K562 (cell line): ENCODE measurements at regions not wholly inside any gene's neighbourhood (a gene's known extent, or its start where the extent isn't known, plus 50 kb on each side); places are given as distances from the start of the nearest gene placed in this dataset.

Source experiments
- ATAC-seq: fragments of 200-7000 bp; cut with Tn5 transposase; 3 replicates; pipeline ENCODE4 v1.9.1; 2020; ENCODE audit warnings: moderate library complexity
- BruUV-seq: library from RNA; stranded (reverse); fragments of 400-500 nt; replicated peaks from 2 replicates; lab custom pipeline; 2021; lab: Mats Ljungman, UMichigan
- CTCF ChIA-PET: fragments of 300-600 bp; formaldehyde crosslinking; extraction: SDS; loops from one replicate; lab custom pipeline; 2021; ENCODE audit warnings: low intra/inter-chr PET ratio; lab: Yijun Ruan, JAX
- POLR2A ChIA-PET: fragments of 300-600, 350-650 bp; sonication (Branson Sonifier 250); formaldehyde crosslinking; extraction: SDS; loops from one replicate; lab custom pipeline; 2021; ENCODE audit warnings: antibody characterized with exemption, inconsistent platforms; lab: Yijun Ruan, JAX
- DNase-seq, 4 experiments: peaks; one replicate each; pipeline versions ENCODE4 v3.0.0 to v3.0.0-alpha.2; 2011 to 2018; ENCODE audit warnings: low spot score in 3 of 4, mixed read lengths in 3 of 4; ENCODE audit errors: extremely low read depth in 1 of 4
- FAIRE-seq: peaks from 2 replicates; lab custom pipeline; 2011; peaks lifted over from hg19 to GRCh38; lab: Jason Lieb, UNC
- H2AFZ ChIP-seq: 2 replicates; pipeline ENCODE4 v1.6.0; 2011; ENCODE audit warnings: low read depth, low read length, control low read depth, inconsistent platforms
- H3K27ac ChIP-seq: fragments of 200-600 bp; 3 replicates; pipeline ENCODE4 v1.8.0; 2011; ENCODE audit warnings: low read depth, mild to moderate bottlenecking, control low read depth, inconsistent platforms, low read length, moderate library complexity, mixed read lengths; ENCODE audit errors: extremely low read depth
- H3K27me3 ChIP-seq, 2 experiments: fragments of 300-600 bp in 1 of 2; 2 replicates in 1 of 2; 3 replicates in 1 of 2; pipeline versions ENCODE4 v1.6.0 to v1.8.0; 2011; ENCODE audit warnings: inconsistent platforms in 2 of 2, low read length in 2 of 2, mild to moderate bottlenecking in 1 of 2, mixed read lengths in 1 of 2, moderate library complexity in 1 of 2; ENCODE audit not compliant: control insufficient read depth in 2 of 2, insufficient read depth in 2 of 2
- H3K36me3 ChIP-seq: fragments of 300-600 bp; 3 replicates; pipeline ENCODE4 v1.8.0; 2011; ENCODE audit warnings: mild to moderate bottlenecking, low read length, inconsistent platforms; ENCODE audit not compliant: control insufficient read depth, insufficient read depth
- H3K4me1 ChIP-seq, 2 experiments: fragments of 200-600 bp in 1 of 2; replicated peaks in 1 of 2; 2 replicates in 1 of 2; 3 replicates in 1 of 2; pipeline versions ENCODE4 v1.5.1 to v1.8.0; 2011; ENCODE audit warnings: inconsistent platforms in 2 of 2, low read length in 2 of 2, mild to moderate bottlenecking in 1 of 2, mixed read lengths in 1 of 2, moderate library complexity in 1 of 2; ENCODE audit not compliant: control insufficient read depth in 2 of 2, insufficient read depth in 2 of 2
- H3K4me2 ChIP-seq: 2 replicates; pipeline ENCODE4 v1.6.1; 2011; ENCODE audit warnings: low read length, control low read depth, inconsistent platforms, mixed read lengths; ENCODE audit not compliant: insufficient read depth
- H3K4me3 ChIP-seq: fragments of 200-600 bp; sonication (generic), shearing (Covaris generic); 2 replicates; pipeline ENCODE4 v1.5.1; 2016; ENCODE audit warnings: control low read depth, inconsistent platforms
- H3K79me2 ChIP-seq: fragments of 200-600 bp; 3 replicates; pipeline ENCODE4 v1.8.0; 2011; ENCODE audit warnings: low read length, inconsistent platforms; ENCODE audit not compliant: control insufficient read depth, insufficient read depth
- H3K9ac ChIP-seq, 2 experiments: 2 replicates each; pipeline versions ENCODE4 v1.6.0 to v1.6.1; 2011; ENCODE audit warnings: low read depth in 2 of 2, low read length in 2 of 2, control low read depth in 1 of 2, inconsistent platforms in 1 of 2, mild to moderate bottlenecking in 1 of 2, mixed read lengths in 1 of 2; ENCODE audit not compliant: insufficient read depth in 1 of 2
- H3K9me1 ChIP-seq: one replicate; pipeline ENCODE4 v1.6.0; 2011; ENCODE audit warnings: inconsistent platforms, mild to moderate bottlenecking, low read length, moderate library complexity; ENCODE audit not compliant: control insufficient read depth, insufficient read depth
- H3K9me3 ChIP-seq: replicated peaks from 2 replicates; pipeline ENCODE4 v1.5.1; 2011; ENCODE audit warnings: low read depth, low read length, inconsistent platforms; ENCODE audit not compliant: control insufficient read depth, insufficient read depth
- H4K20me1 ChIP-seq: replicated peaks from 2 replicates; pipeline ENCODE4 v1.6.1; 2011; ENCODE audit warnings: low read length, inconsistent platforms, mixed read lengths; ENCODE audit not compliant: control insufficient read depth, insufficient read depth
- ARID2 ChIP-seq: fragments of 450-650 bp; IDR thresholded peaks from 2 replicates; pipeline ENCODE4 v1.6.1; 2017; ENCODE audit warnings: antibody characterized with exemption, mild to moderate bottlenecking
- ARID3B ChIP-seq: fragments of 250-450 bp; sonication (Bioruptor Pico); IDR thresholded peaks from 2 replicates; pipeline ENCODE4 v1.4.0; 2020; ENCODE audit warnings: borderline replicate concordance
- ATF7 ChIP-seq: fragments of 450-650 bp; IDR thresholded peaks from 2 replicates; pipeline ENCODE4 v1.7.1; 2014; ENCODE audit warnings: mild to moderate bottlenecking, moderate library complexity
- BCOR ChIP-seq: fragments of 450-650 bp; IDR thresholded peaks from 2 replicates; pipeline ENCODE4 v1.6.1; 2016
- FOXM1 ChIP-seq, 2 experiments: fragments of 450-650 bp in 1 of 2; sonication (generic) in 1 of 2; formaldehyde crosslinking in 1 of 2; IDR thresholded peaks; 2 replicates each; pipeline versions ENCODE4 v1.6.1 to v1.9.0; 2017 to 2022; ENCODE audit warnings: low read depth in 2 of 2, mild to moderate bottlenecking in 2 of 2, missing genetic modification reagents in 1 of 2, moderate library complexity in 1 of 2
- HEY1 ChIP-seq: fragments of 250-450 bp; sonication (Bioruptor Pico); IDR thresholded peaks from 2 replicates; pipeline ENCODE4 v1.5.0; 2020; ENCODE audit warnings: mild to moderate bottlenecking, moderate library complexity, borderline replicate concordance
- HNRNPLL ChIP-seq: fragments of 200-400 bp; formaldehyde crosslinking; IDR thresholded peaks from 2 replicates; pipeline ENCODE4 v1.6.1; 2017; ENCODE audit warnings: low read length, low read depth, mild to moderate bottlenecking; ENCODE audit not compliant: poor library complexity, severe bottlenecking
- NBN ChIP-seq: fragments of 450-650 bp; IDR thresholded peaks from 2 replicates; pipeline ENCODE4 v1.6.1; 2016; ENCODE audit warnings: low read depth, mild to moderate bottlenecking
- NFIC ChIP-seq: fragments of 450-650 bp; IDR thresholded peaks from 2 replicates; pipeline ENCODE4 v1.6.1; 2017; ENCODE audit warnings: mild to moderate bottlenecking, inconsistent platforms
- RNF2 ChIP-seq: sonication (generic); IDR thresholded peaks from 2 replicates; pipeline ENCODE4 v1.6.1; 2016
- SRSF1 ChIP-seq: fragments of 200-400 bp; formaldehyde crosslinking; IDR thresholded peaks from 2 replicates; pipeline ENCODE4 v1.6.1; 2017; ENCODE audit warnings: mild to moderate bottlenecking, low read depth, low read length, moderate library complexity
- TCF7 ChIP-seq: sonication (generic); IDR thresholded peaks from 2 replicates; pipeline ENCODE4 v1.6.1; 2016; ENCODE audit warnings: antibody characterized with exemption, borderline replicate concordance
- ZNF184 ChIP-seq: sonication (generic); formaldehyde crosslinking; IDR thresholded peaks from 2 replicates; pipeline ENCODE4 v1.5.0; 2020; ENCODE audit warnings: missing genetic modification reagents
- WGBS: fragments of 100-300 bp; shearing (Covaris generic); methylation state at CpG from one replicate; pipeline ENCODE4 v1.1.6; 2016; ENCODE audit warnings: low coverage, mixed read lengths; ENCODE audit not compliant: insufficient coverage; ENCODE audit errors: missing lambda C conversion rate; 5-methylcytosine and 5-hydroxymethylcytosine counted together
- in situ Hi-C: fragments of 300-500 bp; cut with MboI; formaldehyde crosslinking; loops from 4 replicates; pipeline ENCODE4 v1.15.0; 2018; ENCODE audit warnings: inconsistent platforms, mixed read lengths
- intact Hi-C: fragments of 100-400 bp; cut with micrococcal nuclease; formaldehyde crosslinking; loops from 2 replicates; pipeline ENCODE4 v1.14.2; 2022
- TF ChIP-seq, protein P1 (sequence below): fragments of 250-450 bp; sonication (Bioruptor Pico); IDR thresholded peaks from 2 replicates; pipeline ENCODE4 v1.5.0; 2020; ENCODE audit warnings: mild to moderate bottlenecking, borderline replicate concordance
- TF ChIP-seq, protein P2 (sequence below): sonication (generic); formaldehyde crosslinking; IDR thresholded peaks from 2 replicates; pipeline ENCODE4 v1.8.0; 2022; ENCODE audit warnings: missing genetic modification reagents, mild to moderate bottlenecking, moderate library complexity, borderline replicate concordance

GRCh38 chr2:147250652-147251356 is 594.0 kb upstream of the ACVR2A start (continued):
- TF ChIP-seq ARID3B (no peak), FOXM1 (IDR thresholded peaks at IDR 0.05; ENCODE audit: low read depth) (no peak), FOXM1 (CRISPR knock-in tag; IDR thresholded peaks at IDR 0.05; ENCODE audit: low read depth) (no peak)

DNA sequence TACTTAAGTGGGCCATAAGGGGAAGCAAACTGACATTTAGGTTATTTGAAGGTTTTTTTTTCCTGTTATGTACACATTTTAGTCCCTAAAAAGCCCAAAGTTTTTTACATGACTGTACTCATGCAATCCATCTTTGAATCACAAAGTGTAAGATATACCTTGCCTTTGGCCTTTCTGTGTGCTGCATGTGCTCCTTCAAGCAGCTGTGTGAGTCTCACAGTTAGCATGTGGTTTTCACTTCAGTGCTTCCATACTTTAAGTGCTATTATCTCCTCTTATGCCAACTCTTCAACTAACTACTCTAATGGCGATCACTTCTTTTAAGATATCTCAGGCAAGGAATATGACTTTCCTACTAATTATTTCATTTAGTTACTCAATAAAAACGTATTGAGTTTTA is 597.1 kb upstream of the ACVR2A start:
- H2AFZ ChIP-seq: no peak overlapping the region
- H3K4me2 ChIP-seq: no peak overlapping the region
- in situ Hi-C loops (no loop called here), intact Hi-C loops (no loop called here)
- no peak for ATAC-seq
- H3K27me3 ChIP-seq: no peaks in the 10 kb centered on the region
- no peak overlapping the region for H3K9ac ChIP-seq
- TF ChIP-seq HEY1 (CRISPR knock-in tag) (no peak), ATF7 (no peak), SRSF1 (no peak), BCOR (no peak), ARID2 (no peak), NBN (no peak), TCF7 (no peak), HNRNPLL (no peak), RNF2 (no peak), ZNF184 (CRISPR knock-in tag) (no peak), NFIC (no peak)
- TF ChIP-seq, protein P1, sequence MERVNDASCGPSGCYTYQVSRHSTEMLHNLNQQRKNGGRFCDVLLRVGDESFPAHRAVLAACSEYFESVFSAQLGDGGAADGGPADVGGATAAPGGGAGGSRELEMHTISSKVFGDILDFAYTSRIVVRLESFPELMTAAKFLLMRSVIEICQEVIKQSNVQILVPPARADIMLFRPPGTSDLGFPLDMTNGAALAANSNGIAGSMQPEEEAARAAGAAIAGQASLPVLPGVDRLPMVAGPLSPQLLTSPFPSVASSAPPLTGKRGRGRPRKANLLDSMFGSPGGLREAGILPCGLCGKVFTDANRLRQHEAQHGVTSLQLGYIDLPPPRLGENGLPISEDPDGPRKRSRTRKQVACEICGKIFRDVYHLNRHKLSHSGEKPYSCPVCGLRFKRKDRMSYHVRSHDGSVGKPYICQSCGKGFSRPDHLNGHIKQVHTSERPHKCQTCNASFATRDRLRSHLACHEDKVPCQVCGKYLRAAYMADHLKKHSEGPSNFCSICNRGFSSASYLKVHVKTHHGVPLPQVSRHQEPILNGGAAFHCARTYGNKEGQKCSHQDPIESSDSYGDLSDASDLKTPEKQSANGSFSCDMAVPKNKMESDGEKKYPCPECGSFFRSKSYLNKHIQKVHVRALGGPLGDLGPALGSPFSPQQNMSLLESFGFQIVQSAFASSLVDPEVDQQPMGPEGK: no peak
- TF ChIP-seq, protein P2, sequence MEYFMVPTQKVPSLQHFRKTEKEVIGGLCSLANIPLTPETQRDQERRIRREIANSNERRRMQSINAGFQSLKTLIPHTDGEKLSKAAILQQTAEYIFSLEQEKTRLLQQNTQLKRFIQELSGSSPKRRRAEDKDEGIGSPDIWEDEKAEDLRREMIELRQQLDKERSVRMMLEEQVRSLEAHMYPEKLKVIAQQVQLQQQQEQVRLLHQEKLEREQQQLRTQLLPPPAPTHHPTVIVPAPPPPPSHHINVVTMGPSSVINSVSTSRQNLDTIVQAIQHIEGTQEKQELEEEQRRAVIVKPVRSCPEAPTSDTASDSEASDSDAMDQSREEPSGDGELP (CRISPR knock-in tag): no peak
- no peak for FAIRE-seq
- H3K27ac ChIP-seq: no peak overlapping the region
- POLR2A ChIA-PET: no interaction called here
- no peaks in the 10 kb centered on the region for H3K79me2 ChIP-seq
- 3% methylated on average over 2 of the region's 2 CpGs for WGBS
- H3K9me1 ChIP-seq: no peaks in the 10 kb centered on the region
- H3K4me3 ChIP-seq: no peak overlapping the region
- no peaks in the 10 kb centered on the region for H3K36me3 ChIP-seq
- CTCF ChIA-PET: no interaction called here
- H3K9me3 ChIP-seq: no peaks in the 10 kb centered on the region
- DNase-seq: no peak
- H3K4me1 ChIP-seq: no peaks in the 10 kb centered on the region
- H4K20me1 ChIP-seq: no peaks in the 10 kb centered on the region
- BruUV-seq: no TSS peak
